GM12874 (cell line): ENCODE measurements at regions not wholly inside any gene's neighbourhood (a gene's known extent, or its start where the extent isn't known, plus 50 kb on each side); places are given as distances from the start of the nearest gene placed in this dataset.

Experiments used
- CTCF ChIP-seq: IDR thresholded peaks from 2 replicates; pipeline ENCODE4 v1.5.1; 2011; ENCODE audit warnings: low read depth, mild to moderate bottlenecking, control low read depth, low read length, moderate library complexity; ENCODE audit not compliant: insufficient read depth

- no peak for TF ChIP-seq CTCF
Observed at GRCh38 chr5:175211956-175212756, 231.8 kb downstream of the DRD1 start.

GRCh38 chr5:175207321-175208040, 236.5 kb downstream of the DRD1 start:
- TF ChIP-seq CTCF, result no peak

- TF ChIP-seq CTCF, result no peak
Observed at GRCh38 chr5:175206669-175207068, 237.3 kb downstream of the DRD1 start.

- no peak for TF ChIP-seq CTCF
Observed at GRCh38 chr5:175202463-175203068, 241.4 kb downstream of the DRD1 start.

- TF ChIP-seq CTCF, result no peak
Observed at GRCh38 chr5:175201393-175201792, 242.6 kb downstream of the DRD1 start.

GRCh38 chr5:175195698-175196656, 248.0 kb downstream of the DRD1 start:
- no peak for TF ChIP-seq CTCF

- no peak for TF ChIP-seq CTCF
Observed at GRCh38 chr5:175181331-175181730, 262.7 kb downstream of the DRD1 start.
